RWPE2 (cell line): ENCODE measurements at regions not wholly inside any gene's neighbourhood (a gene's known extent, or its start where the extent isn't known, plus 50 kb on each side); places are given as distances from the start of the nearest gene placed in this dataset.

ENCODE experiments used
- ATAC-seq: fragments of 200-7000 bp; cut with Tn5 transposase; 3 replicates; pipeline ENCODE4 v1.9.1; 2021; ENCODE audit warnings: low read depth
- DNase-seq: peaks from one replicate; pipeline ENCODE4 v3.0.0-alpha.2; 2020; ENCODE audit warnings: low spot score
- H3K27ac ChIP-seq: fragments of 450-650 bp; 2 replicates; pipeline ENCODE4 v1.5.1; 2017; ENCODE audit warnings: mild to moderate bottlenecking; ENCODE audit not compliant: poor library complexity, severe bottlenecking
- H3K27me3 ChIP-seq: fragments of 250-450 bp; sonication (Bioruptor Pico); 2 replicates; pipeline ENCODE4 v1.5.1; 2021; ENCODE audit warnings: mild to moderate bottlenecking, moderate library complexity; ENCODE audit not compliant: insufficient read depth, poor library complexity, severe bottlenecking
- H3K36me3 ChIP-seq: fragments of 250-450 bp; sonication (Bioruptor Pico); 2 replicates; pipeline ENCODE4 v1.5.1; 2020; ENCODE audit warnings: low read depth, mild to moderate bottlenecking, moderate library complexity
- H3K4me1 ChIP-seq: fragments of 250-450 bp; sonication (Bioruptor Pico); 2 replicates; pipeline ENCODE4 v1.5.1; 2021; ENCODE audit warnings: mild to moderate bottlenecking, moderate library complexity; ENCODE audit not compliant: insufficient read depth, poor library complexity, severe bottlenecking
- H3K4me3 ChIP-seq: fragments of 250-450 bp; sonication (Bioruptor Pico); 2 replicates; pipeline ENCODE4 v1.5.1; 2021; ENCODE audit warnings: mild to moderate bottlenecking, moderate library complexity; ENCODE audit not compliant: severe bottlenecking
- H3K9me3 ChIP-seq: fragments of 250-450 bp; sonication (Bioruptor Pico); 2 replicates; pipeline ENCODE4 v1.5.1; 2021; ENCODE audit warnings: mild to moderate bottlenecking, moderate library complexity; ENCODE audit not compliant: severe bottlenecking
- TF ChIP-seq, protein P1 (sequence below): fragments of 450-650 bp; IDR thresholded peaks from one replicate; pipeline ENCODE4 v1.5.1; 2017; ENCODE audit warnings: mild to moderate bottlenecking, moderate library complexity; ENCODE audit not compliant: poor library complexity, severe bottlenecking

DNA sequence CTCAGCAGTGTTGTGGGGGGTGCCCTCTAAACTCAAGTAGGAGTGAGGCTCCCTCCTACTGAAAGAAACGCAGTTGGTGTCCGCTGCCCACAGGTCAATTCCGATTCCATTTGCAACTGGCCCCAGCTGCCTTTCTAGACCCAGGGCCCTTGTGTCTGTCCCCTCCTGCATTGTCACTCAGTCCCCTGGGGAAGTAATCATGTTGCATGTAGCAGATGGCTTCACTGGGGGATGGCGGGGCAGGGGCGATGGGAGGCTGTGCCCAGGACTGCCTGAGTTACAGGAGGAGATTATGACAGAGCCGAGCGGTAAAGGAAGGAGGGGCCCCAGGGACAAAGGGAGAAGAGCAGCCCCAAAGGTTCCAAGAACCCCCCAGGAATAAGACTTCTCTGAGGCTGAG is 62.5 kb upstream of the SH3RF3 start:
- Histone ChIP-seq H3K36me3 (no peaks in the 10 kb centered on the region), H3K4me3 (no peak overlapping the region), H3K4me1 (peaks cover 6% of the 10 kb centered on the region), H3K9me3 (no peaks in the 10 kb centered on the region), H3K27me3 (no peaks in the 10 kb centered on the region), H3K27ac (no peak overlapping the region)
- TF ChIP-seq, protein P1, sequence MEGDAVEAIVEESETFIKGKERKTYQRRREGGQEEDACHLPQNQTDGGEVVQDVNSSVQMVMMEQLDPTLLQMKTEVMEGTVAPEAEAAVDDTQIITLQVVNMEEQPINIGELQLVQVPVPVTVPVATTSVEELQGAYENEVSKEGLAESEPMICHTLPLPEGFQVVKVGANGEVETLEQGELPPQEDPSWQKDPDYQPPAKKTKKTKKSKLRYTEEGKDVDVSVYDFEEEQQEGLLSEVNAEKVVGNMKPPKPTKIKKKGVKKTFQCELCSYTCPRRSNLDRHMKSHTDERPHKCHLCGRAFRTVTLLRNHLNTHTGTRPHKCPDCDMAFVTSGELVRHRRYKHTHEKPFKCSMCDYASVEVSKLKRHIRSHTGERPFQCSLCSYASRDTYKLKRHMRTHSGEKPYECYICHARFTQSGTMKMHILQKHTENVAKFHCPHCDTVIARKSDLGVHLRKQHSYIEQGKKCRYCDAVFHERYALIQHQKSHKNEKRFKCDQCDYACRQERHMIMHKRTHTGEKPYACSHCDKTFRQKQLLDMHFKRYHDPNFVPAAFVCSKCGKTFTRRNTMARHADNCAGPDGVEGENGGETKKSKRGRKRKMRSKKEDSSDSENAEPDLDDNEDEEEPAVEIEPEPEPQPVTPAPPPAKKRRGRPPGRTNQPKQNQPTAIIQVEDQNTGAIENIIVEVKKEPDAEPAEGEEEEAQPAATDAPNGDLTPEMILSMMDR, result no peak
- DNase-seq (no peak), ATAC-seq (no peak)

DNA sequence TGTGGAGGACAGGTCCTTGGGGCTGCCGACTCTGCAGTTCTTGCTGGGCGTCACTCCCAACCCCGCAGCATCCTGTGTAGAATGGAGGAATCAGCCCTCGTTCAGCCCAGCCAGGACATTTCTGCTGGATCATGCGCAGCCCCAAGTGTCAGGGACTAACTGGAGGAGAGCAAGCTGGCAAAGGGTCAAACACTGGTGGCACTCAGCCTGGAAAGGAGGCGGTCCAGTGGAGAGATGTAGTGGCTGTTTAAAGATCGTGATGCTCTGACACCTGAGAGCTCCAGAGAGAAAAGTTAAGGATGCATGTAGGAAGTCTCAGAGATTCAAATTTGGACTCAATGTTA is 63.6 kb upstream of the SH3RF3 start:
- peaks cover 6% of the 10 kb centered on the region for H3K4me1 ChIP-seq
- no peaks in the 10 kb centered on the region for H3K36me3 ChIP-seq
- DNase-seq (no peak), ATAC-seq (no peak)
- TF ChIP-seq, protein P1, result no peak
- H3K9me3 ChIP-seq, result no peaks in the 10 kb centered on the region
- H3K4me3 ChIP-seq, result no peak overlapping the region
- no peaks in the 10 kb centered on the region for H3K27me3 ChIP-seq
- no peak overlapping the region for H3K27ac ChIP-seq

DNA sequence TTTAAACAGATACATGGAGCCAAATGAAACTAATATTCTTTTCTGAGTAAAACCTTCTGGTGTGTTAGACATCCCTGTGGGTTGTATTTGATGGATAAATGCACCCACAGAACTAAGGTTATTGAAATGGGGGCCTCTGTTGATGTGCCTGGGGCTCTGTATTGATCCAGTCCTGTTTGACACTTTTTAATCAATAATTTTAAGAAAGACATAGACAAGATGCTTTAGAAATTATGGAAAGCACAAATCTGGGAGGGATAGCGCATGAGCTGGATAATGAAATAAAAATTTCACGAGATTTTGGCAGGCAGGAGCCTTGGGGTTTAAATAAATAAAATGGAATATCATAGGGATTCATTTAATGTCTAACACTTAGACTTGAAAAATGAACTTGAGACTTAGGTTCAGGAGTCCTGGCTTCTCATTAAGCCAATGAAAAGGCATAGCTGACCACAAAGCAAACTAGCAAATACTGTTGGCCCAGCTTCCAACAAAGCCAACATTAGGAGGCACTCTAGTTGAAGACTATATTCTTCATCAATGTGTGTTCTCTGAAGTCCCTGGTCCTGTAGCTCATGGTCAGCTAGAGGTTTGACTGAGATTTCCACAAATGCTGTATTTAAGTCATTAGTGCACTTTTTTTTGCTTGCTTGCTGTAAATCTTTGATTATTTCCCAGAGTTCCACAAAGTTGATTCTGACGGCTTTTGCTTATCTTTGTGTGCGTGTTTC is 64.2 kb upstream of the SH3RF3 start:
- Histone ChIP-seq H3K36me3 (no peaks in the 10 kb centered on the region), H3K9me3 (no peaks in the 10 kb centered on the region), H3K4me1 (peaks cover 4% of the 10 kb centered on the region), H3K4me3 (no peak overlapping the region), H3K27me3 (no peaks in the 10 kb centered on the region), H3K27ac (no peak overlapping the region)
- ATAC-seq (no peak), DNase-seq (no peak)
- TF ChIP-seq, protein P1, result no peak

DNA sequence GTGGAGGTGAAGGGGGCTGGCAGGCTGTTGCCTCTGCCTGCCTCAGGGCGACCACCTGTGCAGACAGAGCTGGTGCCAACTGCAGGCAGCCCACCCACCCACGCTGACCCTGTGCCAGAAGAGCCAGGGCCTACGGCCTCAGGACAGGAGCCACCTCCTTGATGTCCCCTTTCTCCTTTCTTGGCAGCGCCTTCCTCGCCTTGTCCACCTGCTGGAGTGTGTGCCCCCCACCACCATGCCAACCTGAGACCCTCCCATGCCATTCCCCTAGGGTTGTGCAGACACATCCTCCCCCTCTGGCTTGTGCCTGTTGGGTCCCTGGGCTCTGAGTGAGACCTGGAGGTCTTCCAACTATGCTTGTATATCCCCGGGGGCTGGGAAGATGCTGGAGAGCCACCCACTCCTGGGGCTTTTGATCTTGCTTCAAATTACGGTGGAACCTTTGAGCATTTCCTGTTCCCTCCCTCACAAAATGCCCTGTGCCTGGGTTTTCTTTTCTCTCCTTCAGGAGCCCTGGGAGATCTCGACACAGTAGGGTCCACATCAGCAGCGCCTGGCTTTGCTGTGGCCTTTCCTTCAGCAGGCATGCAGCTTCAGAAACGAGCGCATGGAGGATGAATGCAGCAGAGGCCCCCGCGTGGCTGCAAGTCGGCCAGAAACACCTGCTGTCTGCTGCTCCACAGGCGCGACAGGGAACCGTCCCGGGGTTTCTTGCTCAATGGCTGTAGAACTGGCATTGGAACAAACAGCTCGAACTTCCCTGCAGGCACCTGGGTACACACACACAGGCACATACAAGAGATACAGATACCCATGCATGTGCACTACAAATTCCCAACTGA is 65.9 kb upstream of the SH3RF3 start:
- H3K27me3 ChIP-seq, result no peaks in the 10 kb centered on the region
- no peaks in the 10 kb centered on the region for H3K36me3 ChIP-seq
- no peak overlapping the region for H3K27ac ChIP-seq
- no peak for ATAC-seq
- no peak overlapping the region for H3K4me3 ChIP-seq
- DNase-seq, result no peak
- TF ChIP-seq, protein P1, result no peak
- H3K4me1 ChIP-seq, result no peaks in the 10 kb centered on the region
- H3K9me3 ChIP-seq, result no peaks in the 10 kb centered on the region
